HG03354 (cell line): ENCODE measurements at regions not wholly inside any gene's neighbourhood (a gene's known extent, or its start where the extent isn't known, plus 50 kb on each side); places are given as distances from the start of the nearest gene placed in this dataset.

Experiments used
- ATAC-seq: cut with Tn5 transposase; IDR thresholded peaks from one replicate; pipeline ENCODE4 v1.9.1; 2021; ENCODE audit warnings: mild to moderate bottlenecking; ENCODE audit not compliant: unreplicated experiment, poor library complexity, severe bottlenecking

- ATAC-seq = no peak
These were observed 263.3 kb upstream of the KLF6 start for GRCh38 chr10:4048236-4048864.

- ATAC-seq = no peak
These were observed 261.8 kb upstream of the KLF6 start for GRCh38 chr10:4046712-4047354.

GRCh38 chr10:4046030-4046429, 261.0 kb upstream of the KLF6 start:
- no peak for ATAC-seq

GRCh38 chr10:4043897-4044665, 259.1 kb upstream of the KLF6 start:
- ATAC-seq = no peak

- no peak for ATAC-seq
These were observed 256.6 kb upstream of the KLF6 start for GRCh38 chr10:4041635-4042034.

GRCh38 chr10:4038000-4038399, 253.0 kb upstream of the KLF6 start:
- no peak for ATAC-seq

GRCh38 chr10:4035599-4035945, 250.6 kb upstream of the KLF6 start:
- no peak for ATAC-seq

GRCh38 chr10:4034907-4035598, 250.0 kb upstream of the KLF6 start:
- peak; percentile 44 for ATAC-seq

GRCh38 chr10:4033341-4033896, 248.4 kb upstream of the KLF6 start:
- ATAC-seq = peak; percentile 91

- no peak for ATAC-seq
These were observed 244.9 kb upstream of the KLF6 start for GRCh38 chr10:4029866-4030265.

- ATAC-seq = no peak
These were observed 244.0 kb upstream of the KLF6 start for GRCh38 chr10:4028854-4029583.

GRCh38 chr10:4028027-4028471, 243.0 kb upstream of the KLF6 start:
- ATAC-seq = no peak

GRCh38 chr10:4025339-4025738, 240.3 kb upstream of the KLF6 start:
- ATAC-seq = no peak

GRCh38 chr10:4024516-4025245, 239.7 kb upstream of the KLF6 start:
- no peak for ATAC-seq

GRCh38 chr10:4024027-4024426, 239.0 kb upstream of the KLF6 start:
- ATAC-seq = no peak

- ATAC-seq = no peak
These were observed 237.5 kb upstream of the KLF6 start for GRCh38 chr10:4022473-4022872.

- no peak for ATAC-seq
These were observed 235.6 kb upstream of the KLF6 start for GRCh38 chr10:4020631-4021030.

GRCh38 chr10:4018054-4018511, 233.1 kb upstream of the KLF6 start:
- no peak for ATAC-seq

- ATAC-seq = no peak
These were observed 232.3 kb upstream of the KLF6 start for GRCh38 chr10:4017336-4017735.
